Vagina (tissue), 2 donors: ENCODE measurements at regions not wholly inside any gene's neighbourhood (a gene's known extent, or its start where the extent isn't known, plus 50 kb on each side); places are given as distances from the start of the nearest gene placed in this dataset.

Source experiments
- DNase-seq, 2 donors: peaks; one replicate each; pipeline ENCODE4 v3.0.0-alpha.2; 2017; ENCODE audit errors: extremely low spot score in 2 of 2
- H3K27ac ChIP-seq: fragments of 200-600 bp; sonication (generic); one replicate; pipeline ENCODE4 v1.5.1; 2019
- H3K27me3 ChIP-seq: fragments of 200-600 bp; sonication (generic); one replicate; pipeline ENCODE4 v1.5.1; 2019
- H3K36me3 ChIP-seq, 2 donors: fragments of 200-600 bp; sonication (generic); one replicate each; pipeline ENCODE4 v1.5.1; 2017 to 2019
- H3K4me1 ChIP-seq: fragments of 200-600 bp; sonication (generic); one replicate; pipeline ENCODE4 v1.5.1; 2019
- H3K4me3 ChIP-seq, 2 donors: fragments of 200-600 bp; sonication (generic); 1 replicate in 1 of 2; 2 replicates in 1 of 2; pipeline ENCODE4 v1.5.1; 2016 to 2019
- H3K9me3 ChIP-seq: fragments of 200-600 bp; sonication (generic); one replicate; pipeline ENCODE4 v1.5.1; 2019
- POLR2A ChIP-seq, 2 donors: fragments of 450-650 bp; IDR thresholded peaks; one replicate each; pipeline ENCODE4 v1.6.1; 2017; ENCODE audit warnings: antibody characterized with exemption in 2 of 2, mild to moderate bottlenecking in 2 of 2, moderate library complexity in 2 of 2
- POLR2AphosphoS5 ChIP-seq, 2 donors: sonication (generic); formaldehyde crosslinking; IDR thresholded peaks; one replicate each; pipeline ENCODE4 v1.9.0; 2017; ENCODE audit warnings: antibody characterized with exemption in 2 of 2, mild to moderate bottlenecking in 2 of 2, low read depth in 1 of 2; ENCODE audit not compliant: insufficient read depth in 1 of 2
- intact Hi-C: fragments of 100-400 bp; cut with DNase I; formaldehyde crosslinking; loops from one replicate; pipeline ENCODE4 v1.15.1; 2023
- TF ChIP-seq, protein P1 (sequence below), 3 experiments: fragments of 450-650 bp in 2 of 3; fragments of 200-600 bp in 1 of 3; sonication (generic) in 1 of 3; IDR thresholded peaks; one replicate each; pipeline ENCODE4 v1.5.1; 2017 to 2019; ENCODE audit warnings: antibody characterized with exemption in 3 of 3, mild to moderate bottlenecking in 2 of 3, moderate library complexity in 2 of 3

DNA sequence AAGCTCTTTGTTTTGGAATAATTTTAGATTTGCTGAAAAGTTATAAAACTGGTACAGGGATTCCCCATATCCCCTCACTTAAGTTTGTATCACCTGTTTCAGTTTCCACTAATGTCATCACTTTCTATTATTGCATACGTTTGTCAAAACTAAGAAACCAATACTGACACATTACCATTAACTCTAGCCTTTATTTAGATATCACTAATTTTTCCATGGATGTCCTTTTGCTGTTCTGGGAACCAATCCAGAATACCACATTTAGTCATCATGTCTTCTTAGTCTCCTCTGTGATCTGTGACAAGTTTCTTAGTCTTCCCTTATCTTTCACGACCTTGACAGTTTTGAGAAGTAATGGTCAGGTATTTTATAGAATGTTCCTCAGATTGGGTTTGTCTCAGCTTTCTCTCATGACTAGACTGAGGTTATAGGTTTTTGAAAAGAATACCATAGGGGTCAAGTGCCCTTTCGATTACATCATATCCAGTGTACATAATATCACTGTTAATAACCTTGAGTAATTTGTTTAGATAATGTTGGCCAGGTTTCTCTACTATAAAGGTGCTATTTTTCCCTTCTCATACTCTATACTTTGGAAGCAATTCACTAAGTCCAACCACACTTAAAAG is 51.9 kb upstream of the NMUR2 start:
- intact Hi-C loops: no loop called here
- Histone ChIP-seq H3K4me3 (no peak overlapping the region), H3K27me3 (no peaks in the 10 kb centered on the region), H3K27ac (no peak overlapping the region), H3K4me1 (no peaks in the 10 kb centered on the region), H3K9me3 (no peaks in the 10 kb centered on the region), H3K36me3 (no peaks in the 10 kb centered on the region)
- DNase-seq: no peak
- TF ChIP-seq POLR2AphosphoS5 (IDR thresholded peaks at IDR 0.05; ENCODE audit: insufficient read depth in 1 of 2, low read depth in 1 of 2) (no peak), POLR2A (IDR thresholded peaks at IDR 0.05) (no peak)
- TF ChIP-seq, protein P1, sequence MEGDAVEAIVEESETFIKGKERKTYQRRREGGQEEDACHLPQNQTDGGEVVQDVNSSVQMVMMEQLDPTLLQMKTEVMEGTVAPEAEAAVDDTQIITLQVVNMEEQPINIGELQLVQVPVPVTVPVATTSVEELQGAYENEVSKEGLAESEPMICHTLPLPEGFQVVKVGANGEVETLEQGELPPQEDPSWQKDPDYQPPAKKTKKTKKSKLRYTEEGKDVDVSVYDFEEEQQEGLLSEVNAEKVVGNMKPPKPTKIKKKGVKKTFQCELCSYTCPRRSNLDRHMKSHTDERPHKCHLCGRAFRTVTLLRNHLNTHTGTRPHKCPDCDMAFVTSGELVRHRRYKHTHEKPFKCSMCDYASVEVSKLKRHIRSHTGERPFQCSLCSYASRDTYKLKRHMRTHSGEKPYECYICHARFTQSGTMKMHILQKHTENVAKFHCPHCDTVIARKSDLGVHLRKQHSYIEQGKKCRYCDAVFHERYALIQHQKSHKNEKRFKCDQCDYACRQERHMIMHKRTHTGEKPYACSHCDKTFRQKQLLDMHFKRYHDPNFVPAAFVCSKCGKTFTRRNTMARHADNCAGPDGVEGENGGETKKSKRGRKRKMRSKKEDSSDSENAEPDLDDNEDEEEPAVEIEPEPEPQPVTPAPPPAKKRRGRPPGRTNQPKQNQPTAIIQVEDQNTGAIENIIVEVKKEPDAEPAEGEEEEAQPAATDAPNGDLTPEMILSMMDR (IDR thresholded peaks at IDR 0.05): no peak

- Histone ChIP-seq H3K27ac (no peak overlapping the region), H3K9me3 (no peaks in the 10 kb centered on the region), H3K4me3 (no peak overlapping the region), H3K4me1 (no peaks in the 10 kb centered on the region), H3K36me3 (no peaks in the 10 kb centered on the region), H3K27me3 (no peaks in the 10 kb centered on the region)
- no peak for TF ChIP-seq POLR2AphosphoS5 (IDR thresholded peaks at IDR 0.05; ENCODE audit: insufficient read depth in 1 of 2, low read depth in 1 of 2)
- TF ChIP-seq, protein P1 (IDR thresholded peaks at IDR 0.05): no peak
- DNase-seq: no peak
- intact Hi-C loops: no loop called here
Measured at GRCh38 chr5:152462021-152462721, 57.1 kb upstream of the NMUR2 start.

DNA sequence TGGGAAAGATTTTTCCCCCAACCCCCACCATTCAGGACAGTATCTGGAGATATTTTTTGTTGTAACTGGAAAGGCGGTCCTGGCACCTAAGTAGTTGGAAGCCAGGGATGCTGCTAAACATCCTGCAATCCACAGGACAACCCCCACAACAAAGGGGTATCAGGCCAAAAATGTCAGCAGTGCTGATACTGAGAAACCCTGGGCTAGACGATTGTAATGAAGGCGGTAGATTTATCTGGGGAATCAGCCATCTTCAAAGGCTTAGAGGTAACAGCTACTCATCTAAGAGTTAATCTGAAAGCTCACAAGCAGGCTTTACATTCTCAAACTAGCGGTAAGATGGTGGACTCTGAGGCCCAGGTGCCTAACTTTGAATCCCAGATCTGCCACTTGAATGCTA is 59.0 kb upstream of the NMUR2 start:
- no peak for DNase-seq
- TF ChIP-seq, protein P1 (IDR thresholded peaks at IDR 0.05): no peak
- TF ChIP-seq POLR2A (IDR thresholded peaks at IDR 0.05) (no peak), POLR2AphosphoS5 (IDR thresholded peaks at IDR 0.05; ENCODE audit: insufficient read depth in 1 of 2, low read depth in 1 of 2) (no peak)
- no peak overlapping the region for H3K27ac ChIP-seq
- H3K4me3 ChIP-seq: no peak overlapping the region
- H3K9me3 ChIP-seq: no peaks in the 10 kb centered on the region
- H3K36me3 ChIP-seq: no peaks in the 10 kb centered on the region
- no peaks in the 10 kb centered on the region for H3K27me3 ChIP-seq
- intact Hi-C loops: no loop called here
- no peaks in the 10 kb centered on the region for H3K4me1 ChIP-seq

DNA sequence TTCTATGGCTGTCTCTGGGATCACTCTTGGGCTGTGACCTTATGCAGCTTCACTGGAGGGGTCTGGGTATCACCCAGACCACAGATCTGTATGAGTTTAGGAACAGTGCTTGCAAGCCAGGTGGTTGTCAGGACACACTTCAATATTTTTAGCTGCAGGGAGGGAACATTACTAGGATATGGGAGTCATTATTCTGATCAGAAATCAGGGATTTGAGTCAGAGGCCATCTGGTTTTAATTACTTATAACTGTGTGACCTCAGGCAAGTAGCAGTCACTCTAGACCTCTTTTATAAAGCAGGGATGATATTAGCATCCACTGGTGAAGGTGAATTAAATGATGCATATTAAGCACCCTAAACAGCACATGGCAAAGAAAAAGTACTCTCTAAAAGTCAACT is 60.1 kb upstream of the NMUR2 start:
- intact Hi-C loops: no loop called here
- no peaks in the 10 kb centered on the region for H3K9me3 ChIP-seq
- no peak for TF ChIP-seq POLR2AphosphoS5 (IDR thresholded peaks at IDR 0.05; ENCODE audit: insufficient read depth in 1 of 2, low read depth in 1 of 2)
- no peak for TF ChIP-seq POLR2A (IDR thresholded peaks at IDR 0.05)
- TF ChIP-seq, protein P1 (IDR thresholded peaks at IDR 0.05): no peak
- no peaks in the 10 kb centered on the region for H3K4me1 ChIP-seq
- no peaks in the 10 kb centered on the region for H3K36me3 ChIP-seq
- no peaks in the 10 kb centered on the region for H3K27me3 ChIP-seq
- no peak for DNase-seq
- H3K27ac ChIP-seq: no peak overlapping the region
- H3K4me3 ChIP-seq: no peak overlapping the region

DNA sequence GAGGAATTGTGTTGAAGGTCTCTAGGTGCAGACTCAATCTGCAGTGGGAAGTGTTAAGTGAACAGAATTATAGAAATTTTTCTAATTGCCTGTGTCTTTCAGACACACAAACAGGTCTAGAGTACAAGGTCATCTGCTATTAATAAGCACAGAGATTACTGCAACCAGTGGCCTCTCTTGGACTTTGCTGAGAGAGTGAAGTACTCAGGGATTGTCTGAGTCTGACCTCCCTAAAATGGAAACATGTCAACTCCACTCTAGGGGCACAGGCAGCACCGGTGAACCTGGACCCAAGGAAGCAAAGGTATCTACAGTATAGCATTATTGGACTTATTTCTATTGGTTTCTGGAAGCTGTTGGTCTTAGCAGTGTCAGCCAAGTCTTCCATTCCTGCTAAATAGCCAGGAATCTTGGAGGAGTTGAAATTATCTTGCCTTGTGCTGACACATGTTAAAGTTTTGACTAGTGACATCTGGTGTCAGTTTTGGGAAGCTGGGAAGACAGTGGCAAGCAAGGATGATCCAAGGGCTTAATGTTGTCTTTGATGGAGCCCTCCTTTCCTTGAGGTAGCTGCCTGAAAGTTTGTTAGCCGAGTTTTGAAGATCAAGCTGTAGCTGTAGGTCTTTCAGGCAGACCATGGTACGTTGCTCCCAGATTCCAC is 61.1 kb upstream of the NMUR2 start:
- no peaks in the 10 kb centered on the region for H3K9me3 ChIP-seq
- intact Hi-C loops: no loop called here
- TF ChIP-seq, protein P1 (IDR thresholded peaks at IDR 0.05): no peak
- TF ChIP-seq POLR2A (IDR thresholded peaks at IDR 0.05) (no peak), POLR2AphosphoS5 (IDR thresholded peaks at IDR 0.05; ENCODE audit: insufficient read depth in 1 of 2, low read depth in 1 of 2) (no peak)

More for the DNA sequence above, 61.1 kb upstream of the NMUR2 start:
- Histone ChIP-seq H3K27ac (no peak overlapping the region), H3K4me3 (no peak overlapping the region), H3K27me3 (no peaks in the 10 kb centered on the region), H3K36me3 (no peaks in the 10 kb centered on the region), H3K4me1 (no peaks in the 10 kb centered on the region)
- no peak for DNase-seq
